ENCODE measurements at regions not wholly inside any gene's neighbourhood (a gene's known extent, or its start where the extent isn't known, plus 50 kb on each side); places are given as distances from the start of the nearest gene placed in this dataset.
A peak's percentile ranks its signal among the peaks of the same experiment; 100 is the strongest.

DNA sequence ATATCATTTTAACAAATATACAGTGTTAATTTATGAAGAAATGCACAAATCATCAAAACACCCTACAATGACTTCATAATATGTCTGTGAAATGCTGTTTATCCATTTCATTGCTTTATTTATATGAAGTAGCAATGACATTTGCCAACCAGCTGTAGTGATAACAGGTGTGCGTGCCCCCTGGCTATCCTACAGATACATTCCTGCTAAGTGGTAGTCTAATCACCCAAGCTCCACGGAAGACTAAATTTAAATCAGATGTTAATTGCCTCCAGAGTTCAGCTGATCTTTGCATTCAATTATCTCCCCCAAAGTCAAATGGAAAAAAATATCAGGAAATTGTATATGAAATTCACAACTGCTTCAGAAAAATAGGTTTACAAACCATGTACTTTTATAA, 1164.2 kb upstream of the LRRN3 start:
- peaks cover 12% of the 10 kb centered on the region for H3K4me1 ChIP-seq
- no peaks in the 10 kb centered on the region for H3F3A ChIP-seq (ENCODE audit: low read depth)
- Mint-ChIP-seq H3K27ac (no peak overlapping the region), H3K4me1 (no peaks in the 10 kb centered on the region), H3K9me3 (peaks cover 17% of the 10 kb centered on the region), H3K36me3 (no peaks in the 10 kb centered on the region), H3K4me3 (no peak overlapping the region), H3K27me3 (ENCODE audit: insufficient read depth, low read depth) (no peaks in the 10 kb centered on the region)
- H3K36me3 ChIP-seq, result no peaks in the 10 kb centered on the region
- DNase-seq (ENCODE audit: low spot score), result no peak
- H3K9ac ChIP-seq, result no peak overlapping the region
- H3K4me3 ChIP-seq, result no peak overlapping the region
- H3K79me2 ChIP-seq (ENCODE audit: low read depth), result no peaks in the 10 kb centered on the region
- H4K20me1 ChIP-seq (ENCODE audit: low read depth), result no peaks in the 10 kb centered on the region
- TF ChIP-seq, protein P1, sequence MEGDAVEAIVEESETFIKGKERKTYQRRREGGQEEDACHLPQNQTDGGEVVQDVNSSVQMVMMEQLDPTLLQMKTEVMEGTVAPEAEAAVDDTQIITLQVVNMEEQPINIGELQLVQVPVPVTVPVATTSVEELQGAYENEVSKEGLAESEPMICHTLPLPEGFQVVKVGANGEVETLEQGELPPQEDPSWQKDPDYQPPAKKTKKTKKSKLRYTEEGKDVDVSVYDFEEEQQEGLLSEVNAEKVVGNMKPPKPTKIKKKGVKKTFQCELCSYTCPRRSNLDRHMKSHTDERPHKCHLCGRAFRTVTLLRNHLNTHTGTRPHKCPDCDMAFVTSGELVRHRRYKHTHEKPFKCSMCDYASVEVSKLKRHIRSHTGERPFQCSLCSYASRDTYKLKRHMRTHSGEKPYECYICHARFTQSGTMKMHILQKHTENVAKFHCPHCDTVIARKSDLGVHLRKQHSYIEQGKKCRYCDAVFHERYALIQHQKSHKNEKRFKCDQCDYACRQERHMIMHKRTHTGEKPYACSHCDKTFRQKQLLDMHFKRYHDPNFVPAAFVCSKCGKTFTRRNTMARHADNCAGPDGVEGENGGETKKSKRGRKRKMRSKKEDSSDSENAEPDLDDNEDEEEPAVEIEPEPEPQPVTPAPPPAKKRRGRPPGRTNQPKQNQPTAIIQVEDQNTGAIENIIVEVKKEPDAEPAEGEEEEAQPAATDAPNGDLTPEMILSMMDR (IDR thresholded peaks at IDR 0.05), result no peak
- TF ChIP-seq EZH2 (IDR thresholded peaks at IDR 0.05) (no peak), EZH2phosphoT487 (IDR thresholded peaks at IDR 0.05) (no peak)
- H3K4me2 ChIP-seq, result no peak overlapping the region
- H3K9me3 ChIP-seq (ENCODE audit: low read depth), result peaks cover 7% of the 10 kb centered on the region
- H2AFZ ChIP-seq (replicated peaks), result no peak overlapping the region
- no peaks in the 10 kb centered on the region for H3K27me3 ChIP-seq
- no peak overlapping the region for H3K27ac ChIP-seq

DNA sequence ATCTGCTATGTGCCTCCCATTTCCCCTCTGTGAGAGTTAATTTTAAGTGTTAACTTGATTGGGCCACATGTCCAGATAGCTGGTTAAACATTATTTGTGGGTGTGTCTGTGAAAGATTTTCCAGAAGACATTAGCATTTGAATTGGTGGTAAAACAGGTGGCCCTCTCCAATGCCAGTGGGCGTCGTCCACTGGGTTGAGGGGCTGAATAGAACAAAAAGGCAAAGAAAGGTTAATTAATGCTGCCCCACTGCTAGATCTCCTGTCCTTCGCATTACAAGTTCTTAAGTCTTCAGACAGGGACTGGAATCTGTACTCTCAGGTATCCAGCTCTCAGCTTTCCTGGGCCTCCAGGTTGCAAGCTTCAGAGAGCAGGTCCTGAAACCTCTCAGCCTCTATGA, 1160.9 kb upstream of the LRRN3 start:
- H3K4me1 ChIP-seq, result peaks cover 12% of the 10 kb centered on the region
- no peaks in the 10 kb centered on the region for H3K36me3 Mint-ChIP-seq
- no peak overlapping the region for H3K9ac ChIP-seq
- H3K79me2 ChIP-seq (ENCODE audit: low read depth), result no peaks in the 10 kb centered on the region
- DNase-seq (ENCODE audit: low spot score), result peak; percentile 34
- H4K20me1 ChIP-seq (ENCODE audit: low read depth), result no peaks in the 10 kb centered on the region
- H3K4me3 Mint-ChIP-seq, result no peak overlapping the region
- no peaks in the 10 kb centered on the region for H3K27me3 ChIP-seq
- no peak overlapping the region for H3K27ac Mint-ChIP-seq
- peaks cover 5% of the 10 kb centered on the region for H3K9me3 Mint-ChIP-seq
- no peak overlapping the region for H3K27ac ChIP-seq
- H3K4me2 ChIP-seq, result peak overlapping the region; percentile 51
- H3K4me1 Mint-ChIP-seq, result no peaks in the 10 kb centered on the region
- peaks cover 6% of the 10 kb centered on the region for H3K9me3 ChIP-seq (ENCODE audit: low read depth)
- no peaks in the 10 kb centered on the region for H3K36me3 ChIP-seq
- TF ChIP-seq EZH2 (IDR thresholded peaks at IDR 0.05) (no peak), EZH2phosphoT487 (IDR thresholded peaks at IDR 0.05) (no peak)
- TF ChIP-seq, protein P1 (IDR thresholded peaks at IDR 0.05), result no peak
- H2AFZ ChIP-seq (replicated peaks), result no peak overlapping the region
- no peak overlapping the region for H3K4me3 ChIP-seq
- H3K27me3 Mint-ChIP-seq (ENCODE audit: insufficient read depth, low read depth), result no peaks in the 10 kb centered on the region
- H3F3A ChIP-seq (ENCODE audit: low read depth), result no peaks in the 10 kb centered on the region

DNA sequence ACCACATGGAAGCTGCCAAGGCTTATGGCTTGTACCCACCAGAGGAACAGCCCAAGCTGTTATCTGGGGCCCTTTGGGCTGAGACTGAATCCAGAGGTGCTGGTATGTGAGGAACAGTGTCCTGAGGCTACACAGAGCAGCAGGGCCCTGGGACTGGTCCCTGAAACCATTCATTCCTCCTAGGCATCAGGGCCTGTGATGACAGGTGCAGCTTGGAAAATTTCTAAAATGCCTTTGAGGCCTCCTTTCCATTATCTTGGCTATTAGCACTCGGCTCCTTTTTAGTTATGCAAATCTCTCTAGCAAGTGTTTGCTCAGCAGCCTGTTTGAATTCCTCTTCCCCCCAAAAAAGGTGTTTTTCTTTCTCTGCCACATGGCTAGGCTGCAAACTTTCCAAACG, 1151.7 kb upstream of the LRRN3 start:
- H3K27ac Mint-ChIP-seq, result no peak overlapping the region

More for the DNA sequence above, 1151.7 kb upstream of the LRRN3 start:
- DNase-seq (ENCODE audit: low spot score), result no peak
- no peaks in the 10 kb centered on the region for H3K4me1 ChIP-seq
- no peaks in the 10 kb centered on the region for H3K27me3 ChIP-seq
- no peak overlapping the region for H3K4me2 ChIP-seq
- H2AFZ ChIP-seq (replicated peaks), result no peak overlapping the region
- Mint-ChIP-seq H3K9me3 (peaks cover 7% of the 10 kb centered on the region), H3K4me3 (no peak overlapping the region), H3K4me1 (peaks cover 6% of the 10 kb centered on the region), H3K36me3 (no peaks in the 10 kb centered on the region), H3K27me3 (ENCODE audit: insufficient read depth, low read depth) (peaks cover 2% of the 10 kb centered on the region)
- no peaks in the 10 kb centered on the region for H3F3A ChIP-seq (ENCODE audit: low read depth)
- no peaks in the 10 kb centered on the region for H4K20me1 ChIP-seq (ENCODE audit: low read depth)
- H3K4me3 ChIP-seq, result no peak overlapping the region
- H3K27ac ChIP-seq, result no peak overlapping the region
- TF ChIP-seq EZH2 (IDR thresholded peaks at IDR 0.05) (no peak), EZH2phosphoT487 (IDR thresholded peaks at IDR 0.05) (no peak)
- TF ChIP-seq, protein P1 (IDR thresholded peaks at IDR 0.05), result no peak
- no peaks in the 10 kb centered on the region for H3K9me3 ChIP-seq (ENCODE audit: low read depth)
- no peaks in the 10 kb centered on the region for H3K79me2 ChIP-seq (ENCODE audit: low read depth)
- H3K9ac ChIP-seq, result no peak overlapping the region
- no peaks in the 10 kb centered on the region for H3K36me3 ChIP-seq

All from neural progenitor cell (in vitro differentiated cells).